H9 (cell line): ENCODE measurements at regions not wholly inside any gene's neighbourhood (a gene's known extent, or its start where the extent isn't known, plus 50 kb on each side); places are given as distances from the start of the nearest gene placed in this dataset.

Experiments used
- DNase-seq: peaks from one replicate; pipeline ENCODE4 v3.0.0-alpha.2; 2017
- H2AFZ ChIP-seq: one replicate; pipeline ENCODE4 v1.6.1; 2013; ENCODE audit warnings: mild to moderate bottlenecking, low read length, control low read depth, moderate library complexity
- H2AK5ac ChIP-seq: 2 replicates; pipeline ENCODE4 v1.6.1; 2013; ENCODE audit warnings: low read length, control low read depth, mixed read lengths; ENCODE audit not compliant: insufficient read length
- H2BK120ac ChIP-seq: one replicate; pipeline ENCODE4 v1.6.1; 2013; ENCODE audit warnings: low read depth, mild to moderate bottlenecking, low read length, control low read depth, inconsistent platforms; ENCODE audit not compliant: poor library complexity, severe bottlenecking
- H2BK12ac ChIP-seq: 2 replicates; pipeline ENCODE4 v1.6.1; 2013; ENCODE audit warnings: low read length, control low read depth, mixed read lengths, low read depth; ENCODE audit not compliant: insufficient read length
- H2BK15ac ChIP-seq: 2 replicates; pipeline ENCODE4 v1.6.1; 2013; ENCODE audit warnings: low read depth, low read length, control low read depth
- H2BK20ac ChIP-seq: one replicate; pipeline ENCODE4 v1.6.1; 2013; ENCODE audit warnings: low read depth, mild to moderate bottlenecking, low read length, control low read depth, inconsistent platforms; ENCODE audit not compliant: poor library complexity, severe bottlenecking
- H2BK5ac ChIP-seq: 2 replicates; pipeline ENCODE4 v1.6.1; 2013; ENCODE audit warnings: low read length, control low read depth, mixed read lengths; ENCODE audit not compliant: insufficient read length
- H3K14ac ChIP-seq: 2 replicates; pipeline ENCODE4 v1.6.1; 2013; ENCODE audit warnings: low read length, control low read depth; ENCODE audit not compliant: insufficient read depth
- H3K18ac ChIP-seq: 2 replicates; pipeline ENCODE4 v1.6.1; 2013; ENCODE audit warnings: low read depth, mild to moderate bottlenecking, mixed read lengths, low read length, control low read depth; ENCODE audit not compliant: insufficient read length
- H3K23ac ChIP-seq: 2 replicates; pipeline ENCODE4 v1.6.1; 2013; ENCODE audit warnings: low read length, control low read depth, mixed read lengths, low read depth; ENCODE audit not compliant: insufficient read length
- H3K23me2 ChIP-seq: 2 replicates; pipeline ENCODE4 v1.6.1; 2013; ENCODE audit warnings: low read depth, mild to moderate bottlenecking, mixed read lengths, low read length, control low read depth; ENCODE audit not compliant: insufficient read length, poor library complexity, severe bottlenecking
- H3K27ac ChIP-seq: 2 replicates; pipeline ENCODE4 v1.5.1; 2013; ENCODE audit warnings: low read length, control low read depth, mixed read lengths, low read depth; ENCODE audit not compliant: insufficient read length
- H3K27me3 ChIP-seq: 2 replicates; pipeline ENCODE4 v1.6.1; 2013; ENCODE audit warnings: low read length, control low read depth, inconsistent platforms; ENCODE audit not compliant: insufficient read depth
- H3K4ac ChIP-seq: 2 replicates; pipeline ENCODE4 v1.6.1; 2013; ENCODE audit warnings: low read depth, mild to moderate bottlenecking, control low read depth, inconsistent platforms, low read length, moderate library complexity
- H3K4me1 ChIP-seq: 2 replicates; pipeline ENCODE4 v1.6.1; 2013; ENCODE audit warnings: low read length, control low read depth, inconsistent platforms; ENCODE audit not compliant: insufficient read depth
- H3K4me2 ChIP-seq: 2 replicates; pipeline ENCODE4 v1.6.1; 2013; ENCODE audit warnings: low read length, control low read depth, mixed read lengths; ENCODE audit not compliant: insufficient read length, insufficient read depth
- H3K56ac ChIP-seq: 2 replicates; pipeline ENCODE4 v1.6.1; 2013; ENCODE audit warnings: low read depth, mild to moderate bottlenecking, mixed read lengths, low read length, control low read depth; ENCODE audit not compliant: insufficient read length
- H3K79me1 ChIP-seq: 2 replicates; pipeline ENCODE4 v1.6.1; 2013; ENCODE audit warnings: low read depth, mild to moderate bottlenecking, moderate library complexity, low read length, control low read depth, inconsistent platforms; ENCODE audit not compliant: insufficient read depth, poor library complexity, severe bottlenecking
- H3K79me2 ChIP-seq: 2 replicates; pipeline ENCODE4 v1.6.1; 2013; ENCODE audit warnings: low read length, control low read depth, inconsistent platforms; ENCODE audit not compliant: insufficient read depth
- H3K9ac ChIP-seq: 2 replicates; pipeline ENCODE4 v1.6.1; 2013; ENCODE audit warnings: low read length, control low read depth, mixed read lengths; ENCODE audit not compliant: insufficient read length; ENCODE audit errors: extremely low read depth
- H3K9me3 ChIP-seq: one replicate; pipeline ENCODE4 v1.6.1; 2013; ENCODE audit warnings: low read depth, low read length, inconsistent platforms; ENCODE audit not compliant: control insufficient read depth
- H3T11ph ChIP-seq: one replicate; pipeline ENCODE4 v1.6.1; 2013; ENCODE audit warnings: mild to moderate bottlenecking, low read length, control low read depth, inconsistent platforms
- H4K20me1 ChIP-seq: one replicate; pipeline ENCODE4 v1.6.1; 2013; ENCODE audit not compliant: control insufficient read depth, insufficient read length, insufficient read depth
- H4K5ac ChIP-seq: 2 replicates; pipeline ENCODE4 v1.6.1; 2013; ENCODE audit warnings: low read depth, mild to moderate bottlenecking, mixed read lengths, low read length, control low read depth; ENCODE audit not compliant: insufficient read length
- H4K8ac ChIP-seq: replicated peaks from 2 replicates; pipeline ENCODE4 v1.6.1; 2013; ENCODE audit warnings: low read length, control low read depth, mixed read lengths, low read depth; ENCODE audit not compliant: insufficient read length
- H4K91ac ChIP-seq: 2 replicates; pipeline ENCODE4 v1.6.1; 2013; ENCODE audit warnings: low read depth, mild to moderate bottlenecking, moderate library complexity, mixed read lengths, low read length, control low read depth; ENCODE audit not compliant: insufficient read length
- H3K27ac Mint-ChIP-seq, 3 experiments: 2 replicates in 2 of 3; 3 replicates in 1 of 3; pipeline ENCODE4 v1.8.0; 2020 to 2021; ENCODE audit warnings: mixed read lengths in 3 of 3, mild to moderate bottlenecking in 1 of 3, moderate library complexity in 1 of 3
- H3K27me3 Mint-ChIP-seq: 2 replicates; pipeline ENCODE4 v1.8.0; 2021; ENCODE audit warnings: low read depth, mild to moderate bottlenecking, moderate library complexity, mixed read lengths
- H3K36me3 Mint-ChIP-seq, 3 experiments: 2 replicates in 2 of 3; 3 replicates in 1 of 3; pipeline ENCODE4 v1.8.0; 2020 to 2021; ENCODE audit warnings: low read depth in 3 of 3, mixed read lengths in 3 of 3; ENCODE audit not compliant: insufficient read depth in 1 of 3
- H3K4me1 Mint-ChIP-seq, 2 experiments: 2 replicates each; pipeline ENCODE4 v1.8.0; 2020; ENCODE audit warnings: mixed read lengths in 2 of 2
- H3K4me3 Mint-ChIP-seq, 2 experiments: 2 replicates in 1 of 2; 3 replicates in 1 of 2; pipeline ENCODE4 v1.8.0; 2020 to 2021; ENCODE audit warnings: mild to moderate bottlenecking in 2 of 2, mixed read lengths in 2 of 2, moderate library complexity in 1 of 2
- H3K9me3 Mint-ChIP-seq, 2 experiments: 2 replicates in 1 of 2; 3 replicates in 1 of 2; pipeline ENCODE4 v1.8.0; 2020; ENCODE audit warnings: mild to moderate bottlenecking in 2 of 2, mixed read lengths in 2 of 2, moderate library complexity in 1 of 2
- WGBS: extraction: QIAGEN DNeasy Blood & Tissue Kit; methylation state at CpG from one replicate; pipeline ENCODE4 v1.1.7; 2013; ENCODE audit warnings: missing lambda C conversion rate, low lambda C conversion rate, mixed read lengths; ENCODE audit not compliant: insufficient read length; ENCODE audit errors: extremely low coverage; 5-methylcytosine and 5-hydroxymethylcytosine counted together
- TF ChIP-seq, protein P1 (sequence below): fragments of 200-600 bp; sonication (generic); conservative IDR thresholded peaks from 3 replicates; pipeline ENCODE4 v1.8.0; 2021; ENCODE audit warnings: antibody characterized with exemption, mild to moderate bottlenecking

DNA sequence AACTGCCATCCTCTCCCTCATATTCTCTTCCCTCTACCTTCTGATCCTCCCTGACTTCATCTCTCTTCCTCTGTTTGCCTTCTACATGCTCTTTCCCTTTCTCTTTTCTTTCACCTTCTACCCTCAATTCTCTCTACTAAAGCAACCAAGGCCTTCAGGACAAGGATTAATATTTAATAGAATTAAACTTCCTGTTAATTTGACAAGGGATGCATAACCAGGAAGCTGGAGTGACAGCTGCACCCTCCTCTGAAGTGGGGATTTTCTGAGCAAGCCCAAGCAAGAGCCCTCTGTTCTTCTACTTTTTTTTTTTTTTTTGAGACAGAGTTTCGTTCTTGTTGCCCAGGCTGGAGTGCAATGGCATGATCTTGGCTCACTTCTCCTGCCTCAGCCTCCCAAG is 63.4 kb upstream of the MED4 start:
- Histone ChIP-seq H3K23me2 (no peaks in the 10 kb centered on the region), H3K9ac (no peak overlapping the region), H2BK5ac (no peak overlapping the region), H3K4me1 (no peaks in the 10 kb centered on the region; the same call in 1 of the 2 replicates), H3K4ac (no peak overlapping the region), H3T11ph (no peak overlapping the region), H2BK20ac (no peak overlapping the region), H3K14ac (no peak overlapping the region), H4K20me1 (no peaks in the 10 kb centered on the region), H3K27me3 (no peaks in the 10 kb centered on the region), H3K27ac (no peak overlapping the region), H4K5ac (no peak overlapping the region), H2AK5ac (no peak overlapping the region), H4K91ac (no peak overlapping the region), H3K79me2 (no peaks in the 10 kb centered on the region), H2BK120ac (no peak overlapping the region), H2BK12ac (no peak overlapping the region), H3K9me3 (no peaks in the 10 kb centered on the region), H2BK15ac (no peak overlapping the region), H3K56ac (no peak overlapping the region), H3K18ac (no peak overlapping the region), H3K23ac (no peak overlapping the region), H3K4me2 (no peak overlapping the region), H3K79me1 (no peaks in the 10 kb centered on the region), H4K8ac (no peak overlapping the region), H2AFZ (no peak overlapping the region)
- Mint-ChIP-seq H3K27me3 (peaks cover 2% of the 10 kb centered on the region), H3K9me3 (no peaks in the 10 kb centered on the region), H3K36me3 (no peaks in the 10 kb centered on the region), H3K4me1 (peaks cover 25 to 34% of the 10 kb centered on the region in 2 experiments), H3K4me3 (no peak overlapping the region), H3K27ac (no peak overlapping the region)
- no CpG with 5 or more reads among the region's 1 CpG for WGBS
- TF ChIP-seq, protein P1, sequence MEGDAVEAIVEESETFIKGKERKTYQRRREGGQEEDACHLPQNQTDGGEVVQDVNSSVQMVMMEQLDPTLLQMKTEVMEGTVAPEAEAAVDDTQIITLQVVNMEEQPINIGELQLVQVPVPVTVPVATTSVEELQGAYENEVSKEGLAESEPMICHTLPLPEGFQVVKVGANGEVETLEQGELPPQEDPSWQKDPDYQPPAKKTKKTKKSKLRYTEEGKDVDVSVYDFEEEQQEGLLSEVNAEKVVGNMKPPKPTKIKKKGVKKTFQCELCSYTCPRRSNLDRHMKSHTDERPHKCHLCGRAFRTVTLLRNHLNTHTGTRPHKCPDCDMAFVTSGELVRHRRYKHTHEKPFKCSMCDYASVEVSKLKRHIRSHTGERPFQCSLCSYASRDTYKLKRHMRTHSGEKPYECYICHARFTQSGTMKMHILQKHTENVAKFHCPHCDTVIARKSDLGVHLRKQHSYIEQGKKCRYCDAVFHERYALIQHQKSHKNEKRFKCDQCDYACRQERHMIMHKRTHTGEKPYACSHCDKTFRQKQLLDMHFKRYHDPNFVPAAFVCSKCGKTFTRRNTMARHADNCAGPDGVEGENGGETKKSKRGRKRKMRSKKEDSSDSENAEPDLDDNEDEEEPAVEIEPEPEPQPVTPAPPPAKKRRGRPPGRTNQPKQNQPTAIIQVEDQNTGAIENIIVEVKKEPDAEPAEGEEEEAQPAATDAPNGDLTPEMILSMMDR, result no peak
- no peak for DNase-seq
